C4-2B (cell line): ENCODE measurements at regions not wholly inside any gene's neighbourhood (a gene's known extent, or its start where the extent isn't known, plus 50 kb on each side); places are given as distances from the start of the nearest gene placed in this dataset.

ENCODE experiments used
- H3K27ac ChIP-seq: fragments of 450-650 bp; 2 replicates; pipeline ENCODE4 v1.5.1; 2017
- CTCF ChIP-seq: fragments of 450-650 bp; conservative IDR thresholded peaks from 2 replicates; pipeline ENCODE4 v1.5.1; 2017; ENCODE audit warnings: mild to moderate bottlenecking
- ZFX ChIP-seq: fragments of 450-650 bp; IDR thresholded peaks from 2 replicates; pipeline ENCODE4 v1.6.1; 2017

GRCh38 chr1:108072212-108072611 lies 107.2 kb upstream of the VAV3 start:
- no peak overlapping the region for H3K27ac ChIP-seq
- TF ChIP-seq ZFX = no peak
- TF ChIP-seq CTCF = no peak

GRCh38 chr1:108071601-108072000 lies 106.6 kb upstream of the VAV3 start:
- TF ChIP-seq CTCF (no peak), ZFX (no peak)
- H3K27ac ChIP-seq = no peak overlapping the region

- no peak for TF ChIP-seq ZFX
- TF ChIP-seq CTCF = no peak
These were observed 105.7 kb upstream of the VAV3 start for GRCh38 chr1:108070662-108071061.

GRCh38 chr1:108067884-108068540 lies 103.0 kb upstream of the VAV3 start:
- TF ChIP-seq ZFX = no peak
- H3K27ac ChIP-seq = no peak overlapping the region

More at GRCh38 chr1:108070662-108071061, 105.7 kb upstream of the VAV3 start:
- H3K27ac ChIP-seq = no peak overlapping the region

GRCh38 chr1:108066808-108067207 lies 101.8 kb upstream of the VAV3 start:
- TF ChIP-seq ZFX (no peak), CTCF (no peak)

GRCh38 chr1:108064255-108064654 lies 99.3 kb upstream of the VAV3 start:
- no peak for TF ChIP-seq ZFX
- no peak for TF ChIP-seq CTCF
- no peak overlapping the region for H3K27ac ChIP-seq

More at GRCh38 chr1:108066808-108067207, 101.8 kb upstream of the VAV3 start:
- H3K27ac ChIP-seq = no peak overlapping the region

GRCh38 chr1:108063703-108064102 lies 98.7 kb upstream of the VAV3 start:
- TF ChIP-seq CTCF = no peak
- no peak for TF ChIP-seq ZFX

GRCh38 chr1:108059945-108060344 lies 95.0 kb upstream of the VAV3 start:
- TF ChIP-seq ZFX = no peak
- no peak overlapping the region for H3K27ac ChIP-seq

More at GRCh38 chr1:108063703-108064102, 98.7 kb upstream of the VAV3 start:
- H3K27ac ChIP-seq = no peak overlapping the region
